GM12891 (cell line): ENCODE measurements at regions not wholly inside any gene's neighbourhood (a gene's known extent, or its start where the extent isn't known, plus 50 kb on each side); places are given as distances from the start of the nearest gene placed in this dataset.

Experiments
- POLR2A ChIP-seq: IDR thresholded peaks from 2 replicates; pipeline ENCODE4 v1.6.1; 2011; ENCODE audit warnings: low read depth, low read length, control low read depth
- POLR2AphosphoS5 ChIP-seq: IDR thresholded peaks from 2 replicates; pipeline ENCODE4 v1.6.1; 2011; ENCODE audit warnings: low read depth, low read length, control low read depth
- POU2F2 ChIP-seq: IDR thresholded peaks from 2 replicates; pipeline ENCODE4 v1.6.1; 2011; ENCODE audit warnings: low read depth, mild to moderate bottlenecking, control low read depth, low read length, moderate library complexity
- SPI1 ChIP-seq: IDR thresholded peaks from 2 replicates; pipeline ENCODE4 v1.6.1; 2011; ENCODE audit warnings: low read depth, low read length, control low read depth
- TAF1 ChIP-seq: IDR thresholded peaks from 2 replicates; pipeline ENCODE4 v1.6.1; 2011; ENCODE audit warnings: low read depth, low read length, control low read depth

DNA sequence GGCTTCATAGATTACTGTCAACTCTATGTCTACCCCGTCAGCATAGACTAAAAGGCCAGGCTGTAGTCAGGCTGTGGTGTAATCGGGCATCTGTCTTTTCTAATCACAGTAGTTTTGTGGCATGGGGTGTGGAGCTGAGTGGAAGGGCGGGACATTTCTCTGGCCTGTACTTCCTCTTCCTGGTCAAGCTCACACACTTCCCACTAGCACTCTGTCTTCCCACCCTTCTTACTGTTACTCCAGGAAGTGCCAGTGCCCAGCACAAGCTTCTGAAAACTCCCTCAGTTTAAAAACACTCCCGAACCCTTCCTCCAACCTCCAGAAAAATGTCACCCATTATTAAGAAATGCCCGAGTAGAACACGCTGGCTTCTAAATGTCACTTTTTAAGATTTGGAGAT, 229.8 kb downstream of the KLF5 start:
- TF ChIP-seq POLR2AphosphoS5, result no peak
- no peak for TF ChIP-seq POLR2A
- TF ChIP-seq SPI1, result no peak
- no peak for TF ChIP-seq TAF1
- TF ChIP-seq POU2F2, result no peak
